Stimulated activated CD4-positive, alpha-beta T cell treated with anti-CD3 and anti-CD28 coated beads, Interleukin-1b, Interleukin-23, amount 100 ng/mL, for 24 hours (primary cell): ENCODE measurements at regions not wholly inside any gene's neighbourhood (a gene's known extent, or its start where the extent isn't known, plus 50 kb on each side); places are given as distances from the start of the nearest gene placed in this dataset.

Experiments
- DNase-seq, 4 experiments: peaks; one replicate each; pipeline ENCODE4 v3.0.0-alpha.2; 2020; ENCODE audit warnings: low read depth in 4 of 4, low spot score in 1 of 4

DNA sequence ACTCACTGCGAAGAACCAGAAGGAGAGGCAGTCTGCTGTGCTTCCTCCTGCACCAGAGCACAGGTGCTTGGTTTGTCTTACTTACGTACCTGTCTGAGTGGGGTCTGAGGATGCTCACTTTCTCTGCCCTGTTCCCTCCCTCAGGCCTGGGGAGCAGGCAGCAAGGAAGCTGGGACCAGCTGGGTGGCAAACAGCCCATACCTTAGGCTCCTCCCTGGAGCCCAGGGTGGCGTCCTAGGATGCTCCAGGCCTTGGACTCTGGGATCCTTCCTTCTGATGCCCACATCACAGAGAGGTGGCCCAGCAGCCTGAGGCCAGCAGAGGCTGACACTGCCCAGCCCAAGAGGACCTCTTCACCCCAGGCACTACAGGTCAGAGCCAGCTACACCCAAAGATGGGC is 593.2 kb downstream of the BRD1 start:
- no peak for DNase-seq

DNA sequence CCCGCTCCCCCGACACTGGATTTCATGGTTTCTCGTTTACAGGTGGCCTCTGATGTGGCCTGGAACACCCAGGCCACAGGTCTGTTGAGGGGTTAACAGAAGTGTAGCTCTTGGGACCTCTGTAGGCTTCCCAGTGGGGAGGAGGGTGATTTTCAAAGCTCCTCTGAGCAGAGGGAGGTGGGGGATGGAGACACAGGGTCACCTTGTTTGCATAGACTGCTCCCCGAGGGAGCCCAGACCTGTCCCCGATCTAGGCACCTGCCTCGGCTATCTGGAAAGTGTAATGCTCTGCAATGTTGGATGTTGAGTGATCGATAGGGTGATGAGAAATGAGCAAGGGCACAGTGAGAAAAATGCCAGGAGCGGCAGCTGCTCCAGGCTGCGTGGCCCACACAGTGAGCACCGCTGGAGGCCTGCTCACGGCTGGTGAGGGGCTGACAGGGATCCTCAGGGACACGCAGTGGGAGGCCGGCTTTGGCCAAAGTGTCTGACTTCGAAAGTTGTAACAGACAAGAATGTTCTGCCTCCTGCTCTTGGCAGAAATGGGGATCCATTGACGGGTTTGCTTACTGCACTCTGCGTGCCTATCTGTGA is 594.1 kb downstream of the BRD1 start:
- no peak for DNase-seq

DNA sequence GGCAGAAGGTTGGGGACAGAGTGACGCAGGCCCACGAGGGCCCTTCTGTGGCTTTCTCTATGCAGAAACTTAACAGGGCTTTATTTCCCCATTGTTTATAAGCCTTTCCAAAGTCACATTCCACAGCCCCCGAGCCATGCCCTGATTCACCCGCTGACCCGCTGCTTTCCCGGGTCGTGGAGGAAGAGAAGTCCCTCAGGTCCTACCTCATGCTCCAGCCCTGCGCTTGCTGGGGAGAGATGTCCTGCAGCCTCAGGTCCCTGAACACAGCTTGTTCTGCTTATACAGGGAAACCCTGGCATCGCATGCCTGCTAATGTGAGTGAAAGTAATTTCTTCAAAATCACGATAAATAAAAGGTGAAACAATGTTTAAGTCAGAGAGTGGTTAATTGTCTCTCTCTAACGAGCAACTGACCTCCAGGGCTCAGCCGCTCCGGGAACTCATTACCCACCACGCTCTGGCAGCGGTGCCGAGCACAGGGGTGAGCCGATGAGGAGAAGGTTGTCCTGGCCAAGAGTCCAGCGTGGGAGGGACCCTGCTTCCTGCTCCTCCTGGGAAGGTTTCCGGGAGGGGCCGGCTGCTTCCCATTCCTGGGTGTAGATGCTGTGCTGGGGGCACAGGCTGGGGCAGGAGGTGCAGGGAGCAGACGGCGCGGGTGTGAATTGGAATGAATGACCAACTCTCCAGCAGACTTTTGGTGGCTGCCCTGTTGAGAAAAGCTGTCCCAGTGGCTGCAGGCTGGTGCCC is 595.2 kb downstream of the BRD1 start:
- DNase-seq: no peak

DNA sequence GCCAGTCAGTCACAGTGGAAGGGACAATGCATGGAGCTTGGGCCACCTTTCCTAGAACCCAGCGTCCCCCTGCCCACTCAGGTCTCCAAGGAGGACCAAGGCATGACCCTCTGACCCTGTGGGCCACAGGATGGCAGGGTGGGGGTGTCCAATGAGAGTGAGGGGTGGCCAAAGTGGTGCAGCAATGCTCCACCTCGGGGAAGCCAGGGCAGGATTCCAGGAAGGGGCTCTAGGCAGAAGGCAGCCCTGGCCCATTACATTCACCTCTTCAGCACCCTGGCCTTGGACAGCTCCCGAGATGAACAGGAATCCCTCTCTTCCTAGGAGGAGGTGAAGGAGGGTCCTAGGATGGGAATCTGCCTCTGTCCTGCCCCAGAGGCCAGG is 597.5 kb downstream of the BRD1 start:
- DNase-seq: no peak

DNA sequence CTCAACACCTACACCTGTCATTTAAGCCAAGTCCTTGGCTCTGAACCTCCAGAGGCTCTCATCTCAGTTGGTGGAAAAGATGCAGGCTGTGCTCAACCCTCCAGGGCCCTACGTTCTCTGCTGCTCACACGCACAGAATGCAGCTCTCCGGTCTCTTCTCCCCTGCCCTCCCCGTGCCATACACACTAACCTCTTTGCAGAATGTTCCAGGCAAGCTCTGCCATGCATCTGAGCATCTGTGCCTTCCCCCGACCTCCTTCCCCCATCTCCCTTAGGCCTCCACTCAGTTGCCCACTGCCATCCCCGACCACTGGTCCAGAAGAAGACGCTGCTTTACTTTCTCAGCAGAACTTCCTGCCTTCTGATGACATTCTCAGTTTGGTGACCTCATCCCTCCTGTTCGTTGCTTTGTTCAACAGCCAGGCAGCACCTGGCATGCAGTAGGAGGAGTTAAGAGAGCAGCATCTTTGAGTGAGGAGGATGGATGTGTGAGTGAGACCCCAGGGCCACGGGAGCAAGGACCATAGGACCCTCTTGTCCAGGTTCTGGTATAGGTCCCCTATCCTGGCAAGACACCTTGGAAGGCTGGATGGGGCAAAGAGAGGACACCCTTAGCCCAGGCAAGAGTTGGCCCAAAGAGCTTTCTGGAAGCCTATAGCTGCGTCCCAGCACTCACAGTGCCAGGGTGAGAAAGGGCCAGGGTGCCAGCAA is 598.0 kb downstream of the BRD1 start:
- no peak for DNase-seq

DNA sequence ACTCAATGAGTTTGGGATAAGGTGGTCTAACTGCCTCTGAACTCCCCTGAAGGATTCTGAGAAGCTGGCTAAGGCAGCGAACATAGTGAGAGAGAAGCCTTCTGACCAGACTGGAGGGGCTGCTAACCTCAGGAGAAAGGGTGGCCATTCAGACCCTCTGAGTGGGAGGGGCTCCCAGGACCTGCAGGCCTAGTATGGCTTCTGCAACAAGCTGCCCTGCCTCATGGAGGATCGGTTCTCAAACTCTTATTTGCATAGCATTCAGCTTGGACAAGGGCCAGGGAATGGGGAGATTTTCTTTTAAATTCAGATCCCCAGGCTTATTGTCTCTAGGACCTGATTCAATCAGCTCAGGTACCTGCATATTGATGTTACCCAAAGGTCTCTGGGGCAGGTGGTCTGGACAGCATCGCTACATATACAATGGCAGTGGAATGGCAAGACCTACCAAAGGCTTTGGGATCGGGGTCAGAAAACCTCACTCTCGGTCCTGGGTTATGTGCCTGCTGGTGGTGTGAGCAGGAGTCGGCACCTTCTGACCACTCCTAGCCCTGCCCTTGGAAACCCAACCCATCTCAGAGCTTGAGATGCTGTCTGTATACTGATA is 599.1 kb downstream of the BRD1 start:
- no peak for DNase-seq

DNA sequence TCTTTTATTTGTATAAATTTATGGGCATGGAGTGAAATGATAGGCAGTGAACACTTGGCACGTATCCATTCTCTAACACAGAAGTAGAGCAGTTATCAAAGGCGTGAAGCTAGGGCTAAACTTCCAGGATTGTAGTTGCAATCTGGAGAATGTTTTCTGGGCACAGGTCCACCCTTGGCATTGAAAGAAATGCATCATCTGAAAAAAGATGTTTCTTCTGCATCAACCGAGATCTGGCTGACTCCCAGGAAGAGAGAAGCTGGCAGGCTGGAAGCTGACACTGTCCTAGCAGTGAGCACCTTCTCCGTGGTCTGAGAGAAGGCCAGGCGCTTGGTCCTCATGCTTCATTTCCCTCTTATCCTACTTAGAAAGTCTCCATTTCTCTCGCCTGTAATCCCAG is 600.0 kb downstream of the BRD1 start:
- DNase-seq: no peak

DNA sequence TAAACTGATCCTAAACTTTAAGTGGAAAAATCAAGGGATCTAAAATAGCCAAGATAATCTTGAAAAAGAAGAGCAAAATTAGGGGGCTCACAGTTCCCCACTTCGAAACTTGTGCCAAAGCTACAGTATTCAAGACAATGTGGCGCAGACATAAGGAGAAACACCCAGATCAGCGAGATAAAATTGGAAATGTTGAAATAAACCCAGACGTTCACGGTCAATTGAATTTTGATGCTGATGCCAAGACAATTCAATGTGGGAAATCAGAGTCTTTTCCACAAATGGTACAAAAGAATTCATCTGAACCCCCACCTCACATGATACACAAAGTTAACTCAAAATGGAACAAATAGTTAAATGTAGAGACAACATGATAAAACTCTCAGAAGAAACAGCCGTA is 601.6 kb downstream of the BRD1 start:
- no peak for DNase-seq

DNA sequence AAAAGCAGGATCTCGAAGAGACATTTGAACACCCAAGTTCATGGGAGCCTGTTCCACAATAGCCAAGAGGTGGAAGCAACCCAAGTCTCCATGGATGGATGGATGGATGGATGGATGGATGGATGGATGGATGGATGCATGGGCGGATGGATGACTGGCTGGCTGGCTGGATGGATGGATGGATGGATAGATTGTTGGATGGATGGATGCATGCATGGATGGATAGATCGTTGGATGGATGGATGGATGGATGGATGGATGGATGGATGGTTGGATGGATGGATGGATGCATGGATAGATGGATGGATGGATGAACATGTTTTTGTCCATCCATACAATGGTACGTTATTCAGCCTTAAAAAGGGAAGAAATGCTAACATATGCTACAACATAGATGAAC is 603.4 kb downstream of the BRD1 start:
- DNase-seq: no peak

DNA sequence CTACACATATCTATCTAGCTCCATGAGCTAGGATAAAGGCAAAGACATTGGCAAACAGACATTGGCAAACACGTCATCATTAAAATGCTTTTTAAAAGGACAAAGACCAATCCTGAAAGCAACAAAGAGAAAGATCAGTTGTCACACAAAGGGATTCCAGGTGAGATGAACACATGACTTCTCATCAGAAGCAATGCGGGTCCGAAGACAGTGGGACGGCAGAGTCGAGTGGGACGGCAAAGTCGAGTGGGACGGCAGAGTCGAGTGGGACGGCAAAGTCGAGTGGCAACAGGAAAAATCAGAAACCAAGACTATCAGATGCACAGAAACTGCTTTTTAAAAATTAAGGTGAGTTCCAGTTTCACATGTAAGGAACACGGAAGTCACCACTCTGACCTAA is 609.5 kb downstream of the BRD1 start:
- no peak for DNase-seq

DNA sequence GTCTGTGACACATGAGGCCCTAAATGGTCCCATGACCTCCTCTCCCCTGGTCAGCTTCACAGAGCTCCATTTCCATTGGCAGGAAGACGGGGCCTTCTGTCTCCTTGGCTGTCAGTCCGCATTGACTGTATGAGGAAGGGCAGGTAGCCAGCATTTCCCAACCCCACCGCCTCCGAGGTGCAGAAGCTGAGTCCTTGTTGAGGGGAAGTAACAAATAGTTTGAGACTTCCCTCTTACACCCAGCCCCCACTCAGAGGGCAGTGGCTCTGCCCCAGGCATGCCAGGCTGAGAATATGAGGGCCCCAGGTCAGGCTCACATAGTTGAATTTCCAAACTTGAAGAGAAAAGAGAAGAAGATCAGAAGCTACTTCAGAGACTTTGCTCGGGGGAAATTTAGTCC is 611.1 kb downstream of the BRD1 start:
- DNase-seq: no peak

DNA sequence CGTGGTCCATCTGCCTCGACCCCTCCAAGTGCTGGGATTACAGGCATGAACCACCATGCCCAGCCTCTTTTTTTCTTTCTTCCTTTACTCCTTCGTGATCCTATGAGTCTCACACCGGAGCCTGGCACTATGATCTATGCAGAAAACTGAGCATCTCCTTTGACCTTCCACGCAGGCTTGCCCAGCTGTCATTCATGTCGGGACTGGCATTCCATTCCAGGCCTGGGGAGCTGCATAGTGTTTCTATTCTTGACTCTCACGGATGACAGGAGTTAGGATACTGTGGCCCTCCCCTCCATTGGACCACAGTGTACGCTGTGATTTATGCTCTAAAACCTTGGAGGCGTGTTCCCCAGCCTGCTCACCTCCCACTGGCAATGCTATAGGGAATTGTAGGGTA is 611.8 kb downstream of the BRD1 start:
- DNase-seq: no peak

DNA sequence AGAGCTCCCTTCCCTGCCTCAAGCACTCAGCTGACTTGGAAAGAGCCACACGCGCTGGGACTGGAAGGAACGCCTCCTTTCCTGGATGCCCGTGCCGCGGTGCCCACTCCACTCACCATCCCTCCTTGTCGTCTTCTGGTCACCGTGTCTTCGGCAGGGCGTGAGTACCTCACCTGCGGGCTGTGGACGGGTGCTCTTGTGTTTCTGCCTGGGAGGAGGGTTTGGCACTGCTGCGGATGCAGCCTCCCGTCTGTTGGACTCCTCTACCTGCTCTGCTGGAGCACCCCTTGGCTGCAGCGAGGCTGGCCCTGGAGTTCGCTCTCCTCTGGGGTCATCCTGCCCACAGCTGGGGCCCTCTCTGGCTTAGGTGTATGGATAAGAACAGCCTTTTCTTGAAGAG is 612.7 kb downstream of the BRD1 start:
- no peak for DNase-seq

DNA sequence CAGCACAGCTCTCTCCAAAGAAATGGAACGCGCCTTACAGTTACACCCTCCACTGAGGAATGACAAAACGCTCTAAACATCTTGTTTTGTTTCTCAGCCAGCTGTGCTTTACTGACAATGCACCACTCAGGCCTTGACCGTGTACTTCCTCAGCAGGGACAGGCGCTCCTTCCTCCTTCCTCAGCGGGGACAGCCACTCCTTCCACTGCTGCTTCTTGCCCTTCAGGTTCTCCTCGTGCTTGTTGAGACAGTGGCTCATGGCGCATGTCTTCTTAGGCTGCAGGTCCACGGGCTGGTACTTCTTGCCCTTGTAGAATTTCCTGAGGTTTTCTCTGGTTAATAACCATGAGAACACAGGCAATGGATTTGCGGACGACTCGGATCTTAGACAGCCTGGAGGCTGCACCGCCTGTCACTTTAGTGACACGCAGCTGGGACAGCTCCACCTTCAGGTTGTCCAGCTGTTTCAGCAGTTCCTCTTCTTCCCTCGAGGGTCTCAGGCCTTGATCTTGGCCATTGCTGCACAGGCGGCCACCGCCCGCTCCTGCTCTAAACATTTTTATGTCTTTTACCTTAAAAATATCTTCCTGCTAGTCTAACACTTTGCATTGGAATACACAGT is 613.8 kb downstream of the BRD1 start:
- no peak for DNase-seq

DNA sequence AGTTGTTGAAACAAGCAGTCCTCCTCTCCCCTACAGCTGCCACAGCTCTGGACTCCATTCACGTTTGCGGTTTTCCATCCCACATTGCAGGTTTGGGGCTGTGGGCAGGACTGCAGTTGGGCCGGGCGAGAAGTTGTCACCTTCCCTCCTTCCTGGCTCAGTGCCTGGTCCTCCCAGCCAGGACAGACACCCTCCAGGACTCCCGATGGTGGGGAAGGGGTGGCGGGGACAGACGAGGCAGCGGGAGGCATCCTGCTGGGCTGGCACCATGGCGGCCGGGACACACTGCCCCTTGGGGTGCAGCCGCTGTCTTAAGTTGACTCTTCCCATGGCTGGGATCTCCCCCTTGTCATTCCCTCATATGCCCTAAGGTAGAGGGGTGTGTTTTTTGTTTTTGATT is 615.2 kb downstream of the BRD1 start:
- no peak for DNase-seq

DNA sequence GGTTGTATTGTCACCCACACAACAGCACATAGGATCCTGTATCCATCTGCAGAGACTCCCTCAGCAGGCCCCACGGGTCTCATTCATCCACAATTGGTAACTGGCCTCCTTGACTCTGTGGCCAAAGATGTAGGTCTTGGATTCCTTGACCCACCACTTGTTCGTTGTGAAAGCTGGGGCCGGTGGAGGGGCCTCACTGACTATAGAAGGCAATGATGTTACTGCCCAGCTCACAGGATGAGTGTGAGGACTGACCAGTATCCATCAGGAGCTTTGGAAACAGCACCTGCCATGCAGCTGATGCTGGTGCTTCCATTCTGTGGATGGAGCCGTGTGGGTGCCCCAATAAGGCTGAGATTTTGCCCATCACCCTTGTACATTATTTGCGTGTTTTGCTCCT is 615.7 kb downstream of the BRD1 start:
- DNase-seq: no peak

DNA sequence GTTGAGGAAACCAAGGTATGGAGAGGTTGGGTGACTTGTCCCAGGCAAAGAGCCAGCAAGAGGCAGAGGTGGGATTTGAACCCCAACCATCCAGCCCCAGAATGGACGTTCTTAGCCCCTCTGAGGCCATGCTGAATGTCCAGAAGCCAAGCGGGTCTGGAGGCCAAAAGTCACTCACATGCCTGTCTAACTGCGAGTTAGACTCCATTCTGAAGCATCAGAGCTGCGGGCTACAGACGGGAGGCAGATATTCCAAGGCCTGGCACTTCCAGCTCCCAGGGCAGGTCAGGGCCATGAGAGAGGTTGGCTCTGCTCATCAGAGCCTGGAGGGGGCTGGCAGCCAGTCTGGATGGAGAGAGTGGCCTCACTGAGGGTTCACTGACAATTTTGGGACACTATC is 616.5 kb downstream of the BRD1 start:
- DNase-seq: no peak

DNA sequence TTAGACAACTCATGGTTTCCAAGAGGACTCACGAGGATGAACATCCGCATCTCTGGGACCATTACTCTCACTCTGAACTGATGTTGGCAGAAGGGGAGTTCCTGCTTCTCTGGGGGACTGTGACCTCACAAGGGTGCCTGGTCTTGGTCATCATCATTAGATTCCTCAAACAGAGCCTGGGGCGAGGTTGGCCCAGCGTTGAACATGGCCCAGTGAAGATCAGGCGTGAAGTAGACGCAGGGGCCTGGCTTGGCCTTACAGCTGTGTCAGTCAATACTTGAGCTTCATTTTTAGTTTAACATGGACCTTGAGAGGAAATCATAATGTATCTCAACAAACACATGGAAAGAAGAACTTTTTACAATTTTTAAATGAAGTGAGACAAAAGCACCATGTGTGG is 617.1 kb downstream of the BRD1 start:
- DNase-seq: no peak

DNA sequence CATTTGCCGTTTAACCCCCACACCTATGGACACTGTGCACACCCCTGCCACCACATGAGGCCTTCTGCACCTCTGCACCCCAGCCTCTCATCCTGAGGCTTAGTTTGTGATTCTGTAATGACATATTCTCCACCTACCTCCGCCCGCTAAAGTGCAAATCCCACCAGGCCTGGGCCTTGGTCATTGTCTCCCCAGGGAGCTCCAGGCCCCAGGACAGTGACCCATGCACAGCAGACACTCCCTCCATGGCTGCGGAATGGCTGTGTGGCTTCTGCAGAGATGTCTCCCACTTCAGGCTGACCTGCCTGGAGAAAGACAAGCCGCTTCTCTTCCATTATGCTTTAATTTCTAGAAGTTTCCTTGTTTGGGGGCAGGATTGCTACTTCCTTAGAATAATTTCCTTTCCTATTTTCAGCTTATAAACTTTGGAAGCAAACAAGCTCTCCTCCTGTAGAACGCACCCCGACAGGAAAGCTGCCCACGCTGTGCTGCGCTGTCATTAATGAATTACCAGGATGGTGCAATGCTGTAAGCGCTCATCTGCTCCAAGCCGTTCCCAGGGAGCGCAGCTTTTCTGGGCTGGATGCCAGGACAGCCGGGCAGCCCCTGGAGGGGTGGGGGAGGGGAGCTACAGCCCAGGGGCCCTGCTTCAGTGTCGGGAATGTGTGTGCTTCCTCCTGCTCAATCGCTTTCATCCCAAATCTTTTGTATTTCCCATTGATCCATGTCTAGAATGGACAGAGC is 618.0 kb downstream of the BRD1 start:
- no peak for DNase-seq

DNA sequence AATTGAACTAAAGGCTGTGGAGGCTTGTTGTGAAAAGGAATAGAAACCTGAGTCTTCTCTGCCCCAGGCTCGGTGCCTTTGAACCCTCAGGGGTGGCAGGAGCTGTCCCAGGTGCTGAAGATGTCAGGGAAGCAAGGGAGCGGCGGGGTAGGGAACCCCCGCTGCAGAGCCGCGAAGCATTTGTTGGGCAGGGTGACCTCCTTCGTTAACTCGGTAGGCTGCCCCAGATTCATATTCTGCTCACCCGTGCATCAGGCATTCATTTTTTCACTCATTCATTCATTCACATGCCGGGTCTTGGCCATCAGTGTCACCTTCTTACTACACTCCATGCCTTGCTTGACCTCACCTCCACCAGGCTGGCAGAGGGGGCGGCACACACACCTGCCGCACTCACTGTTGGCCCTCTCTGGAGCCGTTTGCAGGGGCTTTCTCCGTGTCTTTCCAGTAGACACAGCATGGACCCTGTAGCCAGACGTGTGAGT is 618.9 kb downstream of the BRD1 start:
- no peak for DNase-seq

DNA sequence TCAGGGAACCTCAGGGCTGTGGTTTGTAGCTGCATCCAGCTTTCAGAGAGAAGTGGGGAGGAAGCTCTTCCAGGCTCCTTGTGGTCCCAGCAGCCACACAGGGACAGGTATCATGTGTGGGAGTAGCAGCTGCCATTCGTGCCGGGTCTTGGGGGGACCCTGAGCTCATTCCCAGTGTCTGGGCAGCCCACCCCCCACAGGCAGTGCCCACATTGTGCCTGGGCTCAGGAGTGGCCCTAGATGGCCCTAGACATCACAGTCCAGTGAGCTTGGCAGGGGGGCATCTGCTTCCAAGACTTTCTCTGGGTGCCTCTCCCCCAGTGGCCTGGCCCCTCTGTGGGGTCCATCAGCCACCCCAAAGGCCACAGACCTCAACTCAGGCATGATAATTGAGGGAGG is 619.7 kb downstream of the BRD1 start:
- DNase-seq: no peak
